SK-N-SH treated with all-trans-retinoic acid at 6 μM for 48 hours (cell line): ENCODE measurements at regions not wholly inside any gene's neighbourhood (a gene's known extent, or its start where the extent isn't known, plus 50 kb on each side); places are given as distances from the start of the nearest gene placed in this dataset.

Experiments
- ATAC-seq: fragments of 200-7000 bp; cut with Tn5 transposase; 3 replicates; pipeline ENCODE4 v1.9.1; 2020; ENCODE audit warnings: mild to moderate bottlenecking, moderate library complexity
- ESRRG ChIP-seq: fragments of 250-450 bp; sonication (Bioruptor Pico); IDR thresholded peaks from 2 replicates; pipeline ENCODE4 v1.6.1; 2021; ENCODE audit warnings: mild to moderate bottlenecking
- GLIS3 ChIP-seq: fragments of 250-450 bp; sonication (Bioruptor Pico); IDR thresholded peaks from 2 replicates; pipeline ENCODE4 v1.5.0; 2020; ENCODE audit warnings: mild to moderate bottlenecking, moderate library complexity
- ISL1 ChIP-seq: fragments of 250-450 bp; sonication (Bioruptor Pico); IDR thresholded peaks from 2 replicates; pipeline ENCODE4 v2.1.2; 2022; ENCODE audit warnings: mild to moderate bottlenecking, moderate library complexity
- PPARA ChIP-seq: fragments of 250-450 bp; sonication (Bioruptor Pico); IDR thresholded peaks from 2 replicates; pipeline ENCODE4 v1.5.0; 2020; ENCODE audit warnings: mild to moderate bottlenecking, borderline replicate concordance
- RARB ChIP-seq: fragments of 250-450 bp; sonication (Bioruptor Pico); IDR thresholded peaks from 2 replicates; pipeline ENCODE4 v1.8.0; 2021; ENCODE audit warnings: mild to moderate bottlenecking, moderate library complexity
- SNAI2 ChIP-seq: fragments of 250-450 bp; sonication (Bioruptor Pico); IDR thresholded peaks from 2 replicates; pipeline ENCODE4 v1.5.0; 2020; ENCODE audit warnings: mild to moderate bottlenecking, moderate library complexity
- TCF4 ChIP-seq: fragments of 250-450 bp; sonication (Bioruptor Pico); IDR thresholded peaks from 2 replicates; pipeline ENCODE4 v1.8.0; 2021; ENCODE audit warnings: mild to moderate bottlenecking, moderate library complexity, borderline replicate concordance
- ZFP3 ChIP-seq: fragments of 250-450 bp; sonication (Bioruptor Pico); IDR thresholded peaks from 2 replicates; pipeline ENCODE4 v1.5.0; 2020; ENCODE audit warnings: mild to moderate bottlenecking, moderate library complexity
- TF ChIP-seq, protein P1 (sequence below): fragments of 250-450 bp; sonication (Bioruptor Pico); IDR thresholded peaks from 2 replicates; pipeline ENCODE4 v1.5.1; 2021; ENCODE audit warnings: mild to moderate bottlenecking, moderate library complexity
- TF ChIP-seq, protein P2 (sequence below): fragments of 250-450 bp; sonication (Bioruptor Pico); IDR thresholded peaks from 2 replicates; pipeline ENCODE4 v1.5.1; 2020; ENCODE audit warnings: low read depth, mild to moderate bottlenecking, moderate library complexity
- TF ChIP-seq, protein P3 (sequence below): fragments of 250-450 bp; sonication (Bioruptor Pico); IDR thresholded peaks from 2 replicates; pipeline ENCODE4 v1.8.0; 2021; ENCODE audit warnings: low read depth, mild to moderate bottlenecking, moderate library complexity, borderline replicate concordance

DNA sequence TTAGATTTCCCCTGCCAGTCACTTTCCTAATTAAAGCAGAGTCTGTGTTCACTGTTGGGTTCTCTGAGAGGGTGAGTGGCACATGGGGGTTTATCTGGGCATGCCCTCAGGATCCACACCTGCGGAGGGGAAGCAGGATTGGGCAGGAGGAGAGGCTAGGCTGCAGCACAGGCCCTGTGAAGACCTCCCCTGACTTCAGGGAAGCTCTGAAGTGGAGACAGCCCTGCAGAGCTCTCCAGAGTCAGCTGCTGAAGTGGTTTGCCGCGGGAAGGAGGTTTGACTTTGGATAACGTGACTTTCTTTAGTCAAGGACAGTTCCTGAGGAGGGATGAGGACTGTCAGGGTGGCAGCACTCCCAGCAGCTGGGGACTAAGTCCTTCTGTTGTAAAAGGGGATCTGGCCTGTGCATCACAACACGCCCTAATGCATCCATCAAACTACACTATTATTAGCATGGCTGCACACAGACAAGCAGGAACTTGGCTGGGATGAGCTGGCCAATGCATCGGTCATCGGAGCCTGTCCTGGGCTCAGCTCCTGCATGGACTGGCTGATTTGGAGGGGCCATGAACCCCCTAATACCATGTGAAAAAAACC, 50.9 kb upstream of the LEP start:
- TF ChIP-seq, protein P1, sequence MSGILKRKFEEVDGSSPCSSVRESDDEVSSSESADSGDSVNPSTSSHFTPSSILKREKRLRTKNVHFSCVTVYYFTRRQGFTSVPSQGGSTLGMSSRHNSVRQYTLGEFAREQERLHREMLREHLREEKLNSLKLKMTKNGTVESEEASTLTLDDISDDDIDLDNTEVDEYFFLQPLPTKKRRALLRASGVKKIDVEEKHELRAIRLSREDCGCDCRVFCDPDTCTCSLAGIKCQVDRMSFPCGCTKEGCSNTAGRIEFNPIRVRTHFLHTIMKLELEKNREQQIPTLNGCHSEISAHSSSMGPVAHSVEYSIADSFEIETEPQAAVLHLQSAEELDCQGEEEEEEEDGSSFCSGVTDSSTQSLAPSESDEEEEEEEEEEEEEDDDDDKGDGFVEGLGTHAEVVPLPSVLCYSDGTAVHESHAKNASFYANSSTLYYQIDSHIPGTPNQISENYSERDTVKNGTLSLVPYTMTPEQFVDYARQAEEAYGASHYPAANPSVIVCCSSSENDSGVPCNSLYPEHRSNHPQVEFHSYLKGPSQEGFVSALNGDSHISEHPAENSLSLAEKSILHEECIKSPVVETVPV (CRISPR knock-in tag), result no peak
- ATAC-seq, result no peak

DNA sequence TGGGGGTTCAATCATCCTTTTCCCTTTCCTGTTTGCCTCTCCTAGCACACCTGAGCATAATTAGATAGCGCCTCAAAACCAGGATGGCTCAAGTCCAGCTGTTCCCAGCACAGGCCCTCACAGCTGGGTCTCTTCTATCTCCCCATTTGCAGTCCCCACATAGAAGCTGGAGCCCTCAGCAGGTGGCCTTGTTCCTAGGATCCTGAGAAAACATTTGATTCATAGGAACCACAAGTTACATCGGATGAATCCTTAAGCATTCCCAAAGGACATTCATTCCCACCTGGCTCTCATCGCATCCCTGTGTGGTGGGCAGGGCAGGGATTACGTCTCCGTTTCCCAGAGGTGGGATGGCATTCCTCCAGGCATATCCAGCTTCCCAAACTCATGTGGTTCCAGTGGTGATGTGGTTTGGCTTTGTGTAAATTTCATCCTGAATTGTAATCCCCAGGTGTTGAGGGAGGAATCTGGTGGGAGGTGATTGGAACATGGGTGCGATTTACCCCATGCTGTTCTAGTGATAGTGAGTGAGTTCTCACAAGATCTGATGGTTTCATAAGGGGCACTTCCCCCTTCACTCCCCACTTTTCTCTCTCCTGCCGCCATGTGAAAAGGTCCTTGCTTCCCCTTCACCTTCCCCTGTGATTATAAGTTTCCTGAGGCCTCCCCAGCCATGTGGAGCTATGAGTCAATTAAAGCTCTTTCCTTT, 49.8 kb upstream of the LEP start:
- TF ChIP-seq TCF4 (CRISPR knock-in tag) (no peak), SNAI2 (CRISPR knock-in tag) (no peak), ESRRG (no peak), ZFP3 (CRISPR knock-in tag) (no peak), PPARA (CRISPR knock-in tag) (no peak), RARB (CRISPR knock-in tag) (no peak), ISL1 (CRISPR knock-in tag) (no peak), GLIS3 (CRISPR knock-in tag) (no peak)
- TF ChIP-seq, protein P2, sequence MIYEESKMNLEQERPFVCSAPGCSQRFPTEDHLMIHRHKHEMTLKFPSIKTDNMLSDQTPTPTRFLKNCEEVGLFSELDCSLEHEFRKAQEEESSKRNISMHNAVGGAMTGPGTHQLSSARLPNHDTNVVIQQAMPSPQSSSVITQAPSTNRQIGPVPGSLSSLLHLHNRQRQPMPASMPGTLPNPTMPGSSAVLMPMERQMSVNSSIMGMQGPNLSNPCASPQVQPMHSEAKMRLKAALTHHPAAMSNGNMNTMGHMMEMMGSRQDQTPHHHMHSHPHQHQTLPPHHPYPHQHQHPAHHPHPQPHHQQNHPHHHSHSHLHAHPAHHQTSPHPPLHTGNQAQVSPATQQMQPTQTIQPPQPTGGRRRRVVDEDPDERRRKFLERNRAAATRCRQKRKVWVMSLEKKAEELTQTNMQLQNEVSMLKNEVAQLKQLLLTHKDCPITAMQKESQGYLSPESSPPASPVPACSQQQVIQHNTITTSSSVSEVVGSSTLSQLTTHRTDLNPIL (CRISPR knock-in tag), result no peak
- TF ChIP-seq, protein P3, sequence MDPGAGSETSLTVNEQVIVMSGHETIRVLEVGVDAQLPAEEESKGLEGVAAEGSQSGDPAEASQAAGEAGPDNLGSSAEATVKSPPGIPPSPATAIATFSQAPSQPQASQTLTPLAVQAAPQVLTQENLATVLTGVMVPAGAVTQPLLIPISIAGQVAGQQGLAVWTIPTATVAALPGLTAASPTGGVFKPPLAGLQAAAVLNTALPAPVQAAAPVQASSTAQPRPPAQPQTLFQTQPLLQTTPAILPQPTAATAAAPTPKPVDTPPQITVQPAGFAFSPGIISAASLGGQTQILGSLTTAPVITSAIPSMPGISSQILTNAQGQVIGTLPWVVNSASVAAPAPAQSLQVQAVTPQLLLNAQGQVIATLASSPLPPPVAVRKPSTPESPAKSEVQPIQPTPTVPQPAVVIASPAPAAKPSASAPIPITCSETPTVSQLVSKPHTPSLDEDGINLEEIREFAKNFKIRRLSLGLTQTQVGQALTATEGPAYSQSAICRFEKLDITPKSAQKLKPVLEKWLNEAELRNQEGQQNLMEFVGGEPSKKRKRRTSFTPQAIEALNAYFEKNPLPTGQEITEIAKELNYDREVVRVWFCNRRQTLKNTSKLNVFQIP (CRISPR knock-in tag), result no peak
- ATAC-seq, result no peak
